ENCODE measurements at regions not wholly inside any gene's neighbourhood (a gene's known extent, or its start where the extent isn't known, plus 50 kb on each side); places are given as distances from the start of the nearest gene placed in this dataset.

GRCh38 chr5:96333391-96333790 lies 99.7 kb downstream of the PCSK1 start:
- intact Hi-C loops (cut with micrococcal nuclease), result no loop called here
- ATAC-seq (no peak), DNase-seq (ENCODE audit: low read depth, low spot score) (no peak)
- Histone ChIP-seq H2AFZ (ENCODE audit: low read depth, low read length, poor library complexity, severe bottlenecking) (no peak overlapping the region), H3K4me3 (replicated peaks in 1 of 2; ENCODE audit: low read depth in 1 of 2, low read length in 2 of 2) (no peak overlapping the region), H3K9ac (ENCODE audit: low read length) (no peak overlapping the region), H3K79me2 (ENCODE audit: insufficient read depth, low read length) (no peaks in the 10 kb centered on the region), H3K4me1 (ENCODE audit: control insufficient read depth in 1 of 2, insufficient read depth in 2 of 2, low read length in 2 of 2) (0 out of 4 replicates have a peak, but pooled peaks cover 0 to 6% of the 10 kb centered on the region in 2 experiments), H4K20me1 (ENCODE audit: insufficient read depth) (no peaks in the 10 kb centered on the region), H3K27me3 (ENCODE audit: insufficient read depth, low read length) (no peaks in the 10 kb centered on the region), H3K9me3 (ENCODE audit: control insufficient read depth in 1 of 2, insufficient read depth in 1 of 2, low read depth in 1 of 2, low read length in 2 of 2) (no peaks in the 10 kb centered on the region), H3K4me2 (ENCODE audit: low read length) (no peak overlapping the region), H3K9me2 (ENCODE audit: insufficient read depth) (no peaks in the 10 kb centered on the region), H3K36me3 (ENCODE audit: control insufficient read depth in 1 of 2, insufficient read depth in 2 of 2, low read length in 2 of 2) (no peaks in the 10 kb centered on the region), H3K27ac (ENCODE audit: low read depth, low read length) (no peak overlapping the region)
- ChIA-PET CTCF (no interaction called here), RAD21 (ENCODE audit: low non-redundant PET in 1 of 2, low total read pairs in 2 of 2, uncharacterized antibody in 2 of 2, unreplicated experiment in 2 of 2) (no interaction called here), POLR2A (no interaction called here)
- no TSS peak for BruUV-seq (replicated peaks)
- TF ChIP-seq ZFX (IDR thresholded peaks at IDR 0.05) (no peak), ZBTB33 (IDR thresholded peaks at IDR 0.05; ENCODE audit: extremely low read depth, insufficient replicate concordance, low read length) (no peak), RAD21 (IDR thresholded peaks at IDR 0.05; ENCODE audit: low read depth) (no peak), TCF7L2 (IDR thresholded peaks at IDR 0.05; ENCODE audit: borderline replicate concordance, extremely low read depth, insufficient read depth, insufficient read length) (no peak), YY1 (IDR thresholded peaks at IDR 0.05; ENCODE audit: extremely low read depth, insufficient replicate concordance, low read depth, low read length) (no peak), ATF3 (IDR thresholded peaks at IDR 0.05) (no peak), JUND (IDR thresholded peaks at IDR 0.05) (no peak), CBX3 (IDR thresholded peaks at IDR 0.05; ENCODE audit: low read depth) (no peak), POLR2AphosphoS5 (IDR thresholded peaks at IDR 0.05; ENCODE audit: low read depth, low read length) (no peak), EZH2phosphoT487 (IDR thresholded peaks at IDR 0.05; ENCODE audit: borderline replicate concordance) (no peak)
- TF ChIP-seq, protein P1, sequence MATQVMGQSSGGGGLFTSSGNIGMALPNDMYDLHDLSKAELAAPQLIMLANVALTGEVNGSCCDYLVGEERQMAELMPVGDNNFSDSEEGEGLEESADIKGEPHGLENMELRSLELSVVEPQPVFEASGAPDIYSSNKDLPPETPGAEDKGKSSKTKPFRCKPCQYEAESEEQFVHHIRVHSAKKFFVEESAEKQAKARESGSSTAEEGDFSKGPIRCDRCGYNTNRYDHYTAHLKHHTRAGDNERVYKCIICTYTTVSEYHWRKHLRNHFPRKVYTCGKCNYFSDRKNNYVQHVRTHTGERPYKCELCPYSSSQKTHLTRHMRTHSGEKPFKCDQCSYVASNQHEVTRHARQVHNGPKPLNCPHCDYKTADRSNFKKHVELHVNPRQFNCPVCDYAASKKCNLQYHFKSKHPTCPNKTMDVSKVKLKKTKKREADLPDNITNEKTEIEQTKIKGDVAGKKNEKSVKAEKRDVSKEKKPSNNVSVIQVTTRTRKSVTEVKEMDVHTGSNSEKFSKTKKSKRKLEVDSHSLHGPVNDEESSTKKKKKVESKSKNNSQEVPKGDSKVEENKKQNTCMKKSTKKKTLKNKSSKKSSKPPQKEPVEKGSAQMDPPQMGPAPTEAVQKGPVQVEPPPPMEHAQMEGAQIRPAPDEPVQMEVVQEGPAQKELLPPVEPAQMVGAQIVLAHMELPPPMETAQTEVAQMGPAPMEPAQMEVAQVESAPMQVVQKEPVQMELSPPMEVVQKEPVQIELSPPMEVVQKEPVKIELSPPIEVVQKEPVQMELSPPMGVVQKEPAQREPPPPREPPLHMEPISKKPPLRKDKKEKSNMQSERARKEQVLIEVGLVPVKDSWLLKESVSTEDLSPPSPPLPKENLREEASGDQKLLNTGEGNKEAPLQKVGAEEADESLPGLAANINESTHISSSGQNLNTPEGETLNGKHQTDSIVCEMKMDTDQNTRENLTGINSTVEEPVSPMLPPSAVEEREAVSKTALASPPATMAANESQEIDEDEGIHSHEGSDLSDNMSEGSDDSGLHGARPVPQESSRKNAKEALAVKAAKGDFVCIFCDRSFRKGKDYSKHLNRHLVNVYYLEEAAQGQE (IDR thresholded peaks at IDR 0.05; ENCODE audit: low read depth), result no peak

Data from HCT116 (cell line).